Right lobe of liver (tissue), 6 donors: ENCODE measurements at regions not wholly inside any gene's neighbourhood (a gene's known extent, or its start where the extent isn't known, plus 50 kb on each side); places are given as distances from the start of the nearest gene placed in this dataset.
A peak's percentile ranks its signal among the peaks of the same experiment; 100 is the strongest.

Experiments used
- ATAC-seq, 4 donors: fragments of 200-7000 bp; cut with Tn5 transposase; one replicate each; pipeline ENCODE4 v1.9.1; 2020; ENCODE audit warnings: mild to moderate bottlenecking in 4 of 4, moderate library complexity in 4 of 4
- DNase-seq, 3 donors: peaks; one replicate each; pipeline ENCODE4 v3.0.0-alpha.2; 2020
- H3K27ac ChIP-seq, 3 donors: fragments of 200-600 bp; one replicate each; pipeline ENCODE4 v1.8.0; 2022
- H3K27me3 ChIP-seq, 2 donors: fragments of 200-600 bp; one replicate each; pipeline ENCODE4 v1.8.0; 2022
- H3K36me3 ChIP-seq, 4 donors: fragments of 200-600 bp; sonication (generic) in 1 of 4; one replicate each; pipeline versions ENCODE4 v1.5.1 to v1.8.0; 2017 to 2022; ENCODE audit warnings: control low read depth in 1 of 4
- H3K4me1 ChIP-seq, 4 donors: fragments of 200-600 bp; sonication (generic) in 1 of 4; one replicate each; pipeline versions ENCODE4 v1.5.1 to v1.8.0; 2017 to 2022; ENCODE audit warnings: control low read depth in 1 of 4
- H3K4me3 ChIP-seq, 3 donors: fragments of 200-600 bp; one replicate each; pipeline ENCODE4 v1.8.0; 2022
- H3K9me3 ChIP-seq, 4 donors: fragments of 200-600 bp; sonication (generic) in 1 of 4; one replicate each; pipeline versions ENCODE4 v1.5.1 to v1.8.0; 2017 to 2022; ENCODE audit warnings: control low read depth in 1 of 4
- CTCF ChIP-seq, 4 donors: fragments of 200-600 bp in 3 of 4; fragments of 450-650 bp in 1 of 4; IDR thresholded peaks; one replicate each; pipeline versions ENCODE4 v1.5.1 to v1.8.0; 2016 to 2022; ENCODE audit warnings: antibody characterized with exemption in 4 of 4, mild to moderate bottlenecking in 2 of 4
- POLR2A ChIP-seq: fragments of 450-650 bp; IDR thresholded peaks from one replicate; pipeline ENCODE4 v1.6.1; 2017; ENCODE audit warnings: antibody characterized with exemption, mild to moderate bottlenecking
- WGBS: methylation state at CpG from one replicate; pipeline ENCODE4 v1.1.6; 2018; ENCODE audit warnings: low coverage, low lambda C conversion rate; ENCODE audit not compliant: insufficient coverage; ENCODE audit errors: missing lambda C conversion rate; 5-methylcytosine and 5-hydroxymethylcytosine counted together
- intact Hi-C, 2 donors: fragments of 100-400 bp; cut with DNase I; formaldehyde crosslinking; loops; one replicate each; pipeline versions ENCODE4 v1.11.2 to v1.14.1; 2022
- donor health status: DM: no; HTN: yes; CAD: no.
- donor health status: DM: no; HTN: no; CAD: no.
- donor health status: DM: no; HTN: no; CAD: no.
- donor health status: DM: no; HTN: yes; CAD: no.
- donor health status: DM: no; HTN: yes; CAD: no.

GRCh38 chr14:105865904-105866840, 339.8 kb downstream of the TMEM121 start:
- no peaks in the 10 kb centered on the region for H3K9me3 ChIP-seq
- no peak overlapping the region for H3K27ac ChIP-seq
- ATAC-seq (peak in 1 of 4 donors; percentile 13), DNase-seq (peak; percentile 14 to 52 (median 41))
- TF ChIP-seq CTCF (IDR thresholded peaks at IDR 0.05): no peak
- no peak for TF ChIP-seq POLR2A
- no peaks in the 10 kb centered on the region for H3K36me3 ChIP-seq
- 63% methylated on average over 13 of the region's 32 CpGs for WGBS
- H3K4me1 ChIP-seq: no peaks in the 10 kb centered on the region
- no peak overlapping the region for H3K4me3 ChIP-seq
- intact Hi-C loops: no loop called here
- no peaks in the 10 kb centered on the region for H3K27me3 ChIP-seq

- WGBS: 83% methylated on average over 1 of the region's 12 CpGs
- intact Hi-C loops: no loop called here
- peak in 1 of 3 donors; percentile 30 for DNase-seq
Measured at GRCh38 chr14:105866841-105867321, 340.5 kb downstream of the TMEM121 start.

GRCh38 chr14:105867961-105868599, 341.7 kb downstream of the TMEM121 start:
- no peaks in the 10 kb centered on the region for H3K36me3 ChIP-seq
- TF ChIP-seq CTCF (IDR thresholded peaks at IDR 0.05): no peak
- ATAC-seq (no peak), DNase-seq (peak; percentile 10 to 41 (median 27))
- 65% methylated on average over 11 of the region's 29 CpGs for WGBS
- no peaks in the 10 kb centered on the region for H3K4me1 ChIP-seq
- H3K9me3 ChIP-seq: no peaks in the 10 kb centered on the region
- H3K27me3 ChIP-seq: no peaks in the 10 kb centered on the region
- intact Hi-C loops: no loop called here
- H3K4me3 ChIP-seq: no peak overlapping the region
- H3K27ac ChIP-seq: no peak overlapping the region

More at GRCh38 chr14:105866841-105867321, 340.5 kb downstream of the TMEM121 start:
- Histone ChIP-seq H3K4me1 (no peaks in the 10 kb centered on the region), H3K36me3 (no peaks in the 10 kb centered on the region), H3K4me3 (no peak overlapping the region), H3K27me3 (no peaks in the 10 kb centered on the region), H3K9me3 (no peaks in the 10 kb centered on the region), H3K27ac (no peak overlapping the region)
- TF ChIP-seq CTCF (IDR thresholded peaks at IDR 0.05): no peak
- TF ChIP-seq POLR2A: no peak
- peak in 1 of 4 donors; percentile 14 for ATAC-seq

GRCh38 chr14:105871590-105871989, 345.2 kb downstream of the TMEM121 start:
- DNase-seq (no peak), ATAC-seq (no peak)
- no peak overlapping the region for H3K27ac ChIP-seq
- H3K9me3 ChIP-seq: no peaks in the 10 kb centered on the region
- intact Hi-C loops: no loop called here
- no peaks in the 10 kb centered on the region for H3K27me3 ChIP-seq
- no peaks in the 10 kb centered on the region for H3K4me1 ChIP-seq
- 39% methylated on average over 3 of the region's 3 CpGs for WGBS
- TF ChIP-seq POLR2A (no peak), CTCF (IDR thresholded peaks at IDR 0.05) (no peak)
- no peaks in the 10 kb centered on the region for H3K36me3 ChIP-seq
- H3K4me3 ChIP-seq: no peak overlapping the region
